Thyroid gland (tissue), 4 donors: ENCODE measurements at regions not wholly inside any gene's neighbourhood (a gene's known extent, or its start where the extent isn't known, plus 50 kb on each side); places are given as distances from the start of the nearest gene placed in this dataset.

Experiments
- POLR2A ChIP-seq, 2 donors: fragments of 450-650 bp; IDR thresholded peaks; one replicate each; pipeline ENCODE4 v1.6.1; 2017; ENCODE audit warnings: antibody characterized with exemption in 2 of 2, mild to moderate bottlenecking in 2 of 2, moderate library complexity in 1 of 2
- TF ChIP-seq, protein P1 (sequence below), 6 experiments: fragments of 200-600 bp in 3 of 6; fragments of 450-650 bp in 3 of 6; sonication (generic) in 3 of 6; IDR thresholded peaks; one replicate each; pipeline ENCODE4 v1.5.1; 2016 to 2019; ENCODE audit warnings: antibody characterized with exemption in 6 of 6, mild to moderate bottlenecking in 2 of 6, inconsistent platforms in 1 of 6, moderate library complexity in 1 of 6

DNA sequence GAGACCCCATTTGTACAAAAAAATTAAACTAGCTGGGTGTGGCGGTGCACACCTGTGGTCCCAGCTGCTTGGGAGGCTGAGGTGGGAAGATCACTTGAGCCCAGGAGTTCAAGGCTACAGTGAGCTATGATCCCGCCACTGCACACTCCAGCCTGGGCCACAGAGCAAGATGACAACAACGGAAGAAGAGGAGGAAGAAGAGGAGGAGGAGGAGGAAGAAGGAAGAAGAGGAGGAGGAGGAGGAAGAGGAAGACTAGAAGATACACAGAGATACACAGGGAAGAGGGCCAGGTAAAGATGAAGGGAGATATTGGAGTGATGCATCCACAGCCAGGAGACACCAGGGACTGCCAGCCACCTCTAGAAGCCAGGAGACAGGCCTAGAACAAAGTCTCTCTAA is 75.7 kb upstream of the PTER start:
- TF ChIP-seq, protein P1, sequence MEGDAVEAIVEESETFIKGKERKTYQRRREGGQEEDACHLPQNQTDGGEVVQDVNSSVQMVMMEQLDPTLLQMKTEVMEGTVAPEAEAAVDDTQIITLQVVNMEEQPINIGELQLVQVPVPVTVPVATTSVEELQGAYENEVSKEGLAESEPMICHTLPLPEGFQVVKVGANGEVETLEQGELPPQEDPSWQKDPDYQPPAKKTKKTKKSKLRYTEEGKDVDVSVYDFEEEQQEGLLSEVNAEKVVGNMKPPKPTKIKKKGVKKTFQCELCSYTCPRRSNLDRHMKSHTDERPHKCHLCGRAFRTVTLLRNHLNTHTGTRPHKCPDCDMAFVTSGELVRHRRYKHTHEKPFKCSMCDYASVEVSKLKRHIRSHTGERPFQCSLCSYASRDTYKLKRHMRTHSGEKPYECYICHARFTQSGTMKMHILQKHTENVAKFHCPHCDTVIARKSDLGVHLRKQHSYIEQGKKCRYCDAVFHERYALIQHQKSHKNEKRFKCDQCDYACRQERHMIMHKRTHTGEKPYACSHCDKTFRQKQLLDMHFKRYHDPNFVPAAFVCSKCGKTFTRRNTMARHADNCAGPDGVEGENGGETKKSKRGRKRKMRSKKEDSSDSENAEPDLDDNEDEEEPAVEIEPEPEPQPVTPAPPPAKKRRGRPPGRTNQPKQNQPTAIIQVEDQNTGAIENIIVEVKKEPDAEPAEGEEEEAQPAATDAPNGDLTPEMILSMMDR (IDR thresholded peaks at IDR 0.05), result no peak
- TF ChIP-seq POLR2A (IDR thresholded peaks at IDR 0.05), result no peak
